Upper lobe of left lung (tissue), 6 donors: ENCODE measurements at regions not wholly inside any gene's neighbourhood (a gene's known extent, or its start where the extent isn't known, plus 50 kb on each side); places are given as distances from the start of the nearest gene placed in this dataset.
"Not testable (repeated sequence)": the region's sequence is repeated elsewhere in the genome, so short reads cannot be mapped to it uniquely, and the experiment has no call there.

Source experiments
- ATAC-seq, 2 donors: fragments of 200-7000 bp; cut with Tn5 transposase; one replicate each; pipeline ENCODE4 v1.9.1; 2022; ENCODE audit warnings: mild to moderate bottlenecking in 2 of 2, moderate library complexity in 2 of 2; ENCODE audit not compliant: low FRiP score in 2 of 2
- DNase-seq, 2 donors: peaks; one replicate each; pipeline ENCODE4 v3.0.0-alpha.2; 2019 to 2020
- H3K27ac ChIP-seq, 4 donors: fragments of 200-600 bp; sonication (generic); one replicate each; pipeline ENCODE4 v1.5.1; 2016 to 2019
- H3K27me3 ChIP-seq, 4 donors: fragments of 200-600 bp; sonication (generic); one replicate each; pipeline ENCODE4 v1.5.1; 2017 to 2019
- H3K36me3 ChIP-seq, 4 donors: fragments of 200-600 bp; sonication (generic); one replicate each; pipeline ENCODE4 v1.5.1; 2016 to 2019
- H3K4me1 ChIP-seq, 4 donors: fragments of 200-600 bp; sonication (generic); one replicate each; pipeline ENCODE4 v1.5.1; 2018 to 2019
- H3K4me3 ChIP-seq, 4 donors: fragments of 200-600 bp; sonication (generic); one replicate each; pipeline ENCODE4 v1.5.1; 2017 to 2019; ENCODE audit warnings: mild to moderate bottlenecking in 2 of 4, moderate library complexity in 1 of 4
- H3K9me3 ChIP-seq, 4 donors: fragments of 200-600 bp; sonication (generic); one replicate each; pipeline ENCODE4 v1.5.1; 2018 to 2019
- CTCF ChIP-seq, 6 experiments: fragments of 450-650 bp in 4 of 6; fragments of 200-600 bp in 2 of 6; sonication (generic) in 2 of 6; IDR thresholded peaks; one replicate each; pipeline ENCODE4 v1.5.1; 2016 to 2019; ENCODE audit warnings: antibody characterized with exemption in 6 of 6
- EP300 ChIP-seq, 4 donors: sonication (generic); formaldehyde crosslinking; IDR thresholded peaks; one replicate each; pipeline ENCODE4 v1.5.1; 2017; ENCODE audit warnings: antibody characterized with exemption in 4 of 4, control low read depth in 2 of 4
- POLR2A ChIP-seq, 4 donors: fragments of 450-650 bp; IDR thresholded peaks; one replicate each; pipeline ENCODE4 v1.5.1; 2016 to 2017; ENCODE audit warnings: antibody characterized with exemption in 4 of 4, mild to moderate bottlenecking in 2 of 4
- POLR2AphosphoS5 ChIP-seq, 2 donors: sonication (generic); formaldehyde crosslinking; IDR thresholded peaks; one replicate each; pipeline ENCODE4 v1.5.1; 2017; ENCODE audit warnings: antibody characterized with exemption in 2 of 2
- WGBS, 2 donors: methylation state at CpG; one replicate each; pipeline ENCODE4 v1.1.5; 2017 to 2018; 5-methylcytosine and 5-hydroxymethylcytosine counted together
- donor health status: DM: no; HTN: no; CAD: no; lungs with moderate emphysema.
- donor health status: DM: no; HTN: yes; CAD: no; lungs with severe emphysema.

- ATAC-seq: no peak
- 14 to 22% methylated on average over 8 to 9 of the region's 9 CpGs for WGBS, 2 donors
- H3K4me1 ChIP-seq: no peaks in the 10 kb centered on the region
These were observed 90.6 kb upstream of the WWC2 start for GRCh38 chr4:183008492-183008891.

GRCh38 chr4:183004370-183004769 is 87.2 kb upstream of the DCTD start:
- not testable (repeated sequence) for H3K27me3 ChIP-seq, ATAC-seq, H3K4me1 ChIP-seq, H3K27ac ChIP-seq, H3K36me3 ChIP-seq, H3K4me3 ChIP-seq, DNase-seq, H3K9me3 ChIP-seq

More at GRCh38 chr4:183008492-183008891, 90.6 kb upstream of the WWC2 start:
- Histone ChIP-seq H3K4me3 (no peak overlapping the region), H3K36me3 (no peaks in the 10 kb centered on the region), H3K27ac (no peak overlapping the region), H3K9me3 (no peaks in the 10 kb centered on the region), H3K27me3 (no peaks in the 10 kb centered on the region)
- DNase-seq: no peak
- TF ChIP-seq EP300 (IDR thresholded peaks at IDR 0.05) (no peak), CTCF (IDR thresholded peaks at IDR 0.05) (no peak), POLR2A (IDR thresholded peaks at IDR 0.05) (no peak), POLR2AphosphoS5 (IDR thresholded peaks at IDR 0.05) (no peak)

- Histone ChIP-seq H3K27ac (no peak overlapping the region), H3K4me3 (no peak overlapping the region), H3K9me3 (peaks cover 0 to 10% (median 4%) of the 10 kb centered on the region in 4 donors), H3K27me3 (no peaks in the 10 kb centered on the region), H3K36me3 (no peaks in the 10 kb centered on the region), H3K4me1 (no peaks in the 10 kb centered on the region)
- no peak for ATAC-seq
- TF ChIP-seq CTCF (IDR thresholded peaks at IDR 0.05) (no peak), POLR2AphosphoS5 (IDR thresholded peaks at IDR 0.05) (no peak), EP300 (IDR thresholded peaks at IDR 0.05) (no peak), POLR2A (IDR thresholded peaks at IDR 0.05) (no peak)
- DNase-seq: no peak
- WGBS, 2 donors: 81 to 100% methylated on average over 1 of the region's 1 CpG
These were observed 77.0 kb upstream of the DCTD start for GRCh38 chr4:182994171-182994570.

- Histone ChIP-seq H3K27ac (no peak overlapping the region), H3K4me3 (no peak overlapping the region), H3K36me3 (no peaks in the 10 kb centered on the region), H3K27me3 (no peaks in the 10 kb centered on the region), H3K4me1 (peaks cover 0 to 4% (median 2%) of the 10 kb centered on the region in 4 donors), H3K9me3 (no peaks in the 10 kb centered on the region)
- DNase-seq (no peak), ATAC-seq (no peak)
- TF ChIP-seq EP300 (IDR thresholded peaks at IDR 0.05): no peak
- no peak for TF ChIP-seq POLR2AphosphoS5 (IDR thresholded peaks at IDR 0.05)
- TF ChIP-seq CTCF (IDR thresholded peaks at IDR 0.05): no peak
- no peak for TF ChIP-seq POLR2A (IDR thresholded peaks at IDR 0.05)
- 84 to 87% methylated on average over 7 to 8 of the region's 8 CpGs for WGBS, 2 donors
These were observed 61.1 kb upstream of the DCTD start for GRCh38 chr4:182978152-182978827.

- no peak for TF ChIP-seq CTCF (IDR thresholded peaks at IDR 0.05)
- peak in 1 of 2 donors; percentile 33 for TF ChIP-seq POLR2AphosphoS5 (IDR thresholded peaks at IDR 0.05)
- peak in 1 of 4 donors; percentile 22 for TF ChIP-seq EP300 (IDR thresholded peaks at IDR 0.05)
- H3K9me3 ChIP-seq: no peaks in the 10 kb centered on the region
- no peak for DNase-seq
- no peak overlapping the region for H3K4me3 ChIP-seq
- 30 to 36% methylated on average over 3 of the region's 3 CpGs for WGBS, 2 donors
- H3K36me3 ChIP-seq: no peaks in the 10 kb centered on the region
- peak overlapping the region in 2 of 4 donors; percentile 15 to 59 for H3K27ac ChIP-seq
- no peak for ATAC-seq
- no peaks in the 10 kb centered on the region for H3K27me3 ChIP-seq
- peaks cover 0 to 4% (median 2%) of the 10 kb centered on the region in 4 donors for H3K4me1 ChIP-seq
These were observed 58.6 kb upstream of the DCTD start for GRCh38 chr4:182975806-182976205.
